ENCODE measurements at regions not wholly inside any gene's neighbourhood (a gene's known extent, or its start where the extent isn't known, plus 50 kb on each side); places are given as distances from the start of the nearest gene placed in this dataset.

- H3K36me3 ChIP-seq (ENCODE audit: control insufficient read depth in 2 of 2, insufficient read depth in 2 of 2, low read length in 1 of 2): no peaks in the 10 kb centered on the region
- no peaks in the 10 kb centered on the region for H3K4me1 ChIP-seq (ENCODE audit: control insufficient read depth in 2 of 2, insufficient read depth in 2 of 2, low read length in 1 of 2)
- WGBS, 2 donors: 55 to 68% methylated on average over 3 of the region's 3 CpGs
- no peak overlapping the region for H3K27ac ChIP-seq (ENCODE audit: low read depth in 2 of 2, low read length in 1 of 2)
- no peak overlapping the region for H3K4me3 ChIP-seq (ENCODE audit: low read depth in 1 of 2, low read length in 2 of 2)
- no peaks in the 10 kb centered on the region for H3K27me3 ChIP-seq (ENCODE audit: control insufficient read depth in 1 of 2, insufficient read depth in 2 of 2, low read length in 2 of 2)
- H3K9me3 ChIP-seq (ENCODE audit: control insufficient read depth in 2 of 2, insufficient read depth in 1 of 2, low read depth in 1 of 2, low read length in 1 of 2): no peaks in the 10 kb centered on the region
Measured at GRCh38 chr3:118713502-118714207, 321.0 kb downstream of the IGSF11 start.

- H3K4me1 ChIP-seq (ENCODE audit: control insufficient read depth in 2 of 2, insufficient read depth in 2 of 2, low read length in 1 of 2): no peaks in the 10 kb centered on the region
- H3K27me3 ChIP-seq (ENCODE audit: control insufficient read depth in 1 of 2, insufficient read depth in 2 of 2, low read length in 2 of 2): no peaks in the 10 kb centered on the region
- H3K27ac ChIP-seq (ENCODE audit: low read depth in 2 of 2, low read length in 1 of 2): no peak overlapping the region
- 94 to 97% methylated on average over 2 of the region's 2 CpGs for WGBS, 2 donors
- no peaks in the 10 kb centered on the region for H3K9me3 ChIP-seq (ENCODE audit: control insufficient read depth in 2 of 2, insufficient read depth in 1 of 2, low read depth in 1 of 2, low read length in 1 of 2)
- no peak overlapping the region for H3K4me3 ChIP-seq (ENCODE audit: low read depth in 1 of 2, low read length in 2 of 2)
- H3K36me3 ChIP-seq (ENCODE audit: control insufficient read depth in 2 of 2, insufficient read depth in 2 of 2, low read length in 1 of 2): no peaks in the 10 kb centered on the region
Measured at GRCh38 chr3:118714800-118715199, 319.8 kb downstream of the IGSF11 start.

- no peaks in the 10 kb centered on the region for H3K9me3 ChIP-seq (ENCODE audit: control insufficient read depth in 2 of 2, insufficient read depth in 1 of 2, low read depth in 1 of 2, low read length in 1 of 2)
- no peaks in the 10 kb centered on the region for H3K4me1 ChIP-seq (ENCODE audit: control insufficient read depth in 2 of 2, insufficient read depth in 2 of 2, low read length in 1 of 2)
- H3K27me3 ChIP-seq (ENCODE audit: control insufficient read depth in 1 of 2, insufficient read depth in 2 of 2, low read length in 2 of 2): no peaks in the 10 kb centered on the region
- no peak overlapping the region for H3K4me3 ChIP-seq (ENCODE audit: low read depth in 1 of 2, low read length in 2 of 2)
- no peaks in the 10 kb centered on the region for H3K36me3 ChIP-seq (ENCODE audit: control insufficient read depth in 2 of 2, insufficient read depth in 2 of 2, low read length in 1 of 2)
- WGBS, 2 donors: 70 to 84% methylated on average over 3 of the region's 3 CpGs
- H3K27ac ChIP-seq (ENCODE audit: low read depth in 2 of 2, low read length in 1 of 2): no peak overlapping the region
Measured at GRCh38 chr3:118729546-118729945, 305.1 kb downstream of the IGSF11 start.

GRCh38 chr3:118734664-118735063 is 300.0 kb downstream of the IGSF11 start:
- WGBS, 2 donors: 73 to 81% methylated on average over 2 of the region's 2 CpGs

GRCh38 chr3:118736107-118736506 is 298.5 kb downstream of the IGSF11 start:
- Histone ChIP-seq H3K9me3 (ENCODE audit: control insufficient read depth in 2 of 2, insufficient read depth in 1 of 2, low read depth in 1 of 2, low read length in 1 of 2) (no peaks in the 10 kb centered on the region), H3K4me1 (ENCODE audit: control insufficient read depth in 2 of 2, insufficient read depth in 2 of 2, low read length in 1 of 2) (no peaks in the 10 kb centered on the region), H3K27ac (ENCODE audit: low read depth in 2 of 2, low read length in 1 of 2) (no peak overlapping the region), H3K27me3 (ENCODE audit: control insufficient read depth in 1 of 2, insufficient read depth in 2 of 2, low read length in 2 of 2) (no peaks in the 10 kb centered on the region), H3K36me3 (ENCODE audit: control insufficient read depth in 2 of 2, insufficient read depth in 2 of 2, low read length in 1 of 2) (no peaks in the 10 kb centered on the region), H3K4me3 (ENCODE audit: low read depth in 1 of 2, low read length in 2 of 2) (no peak overlapping the region)
- WGBS, 2 donors: 85 to 92% methylated on average over 2 of the region's 2 CpGs

More at GRCh38 chr3:118734664-118735063, 300.0 kb downstream of the IGSF11 start:
- no peak overlapping the region for H3K27ac ChIP-seq (ENCODE audit: low read depth in 2 of 2, low read length in 1 of 2)
- no peaks in the 10 kb centered on the region for H3K36me3 ChIP-seq (ENCODE audit: control insufficient read depth in 2 of 2, insufficient read depth in 2 of 2, low read length in 1 of 2)
- H3K4me3 ChIP-seq (ENCODE audit: low read depth in 1 of 2, low read length in 2 of 2): no peak overlapping the region
- no peaks in the 10 kb centered on the region for H3K27me3 ChIP-seq (ENCODE audit: control insufficient read depth in 1 of 2, insufficient read depth in 2 of 2, low read length in 2 of 2)
- no peaks in the 10 kb centered on the region for H3K4me1 ChIP-seq (ENCODE audit: control insufficient read depth in 2 of 2, insufficient read depth in 2 of 2, low read length in 1 of 2)
- H3K9me3 ChIP-seq (ENCODE audit: control insufficient read depth in 2 of 2, insufficient read depth in 1 of 2, low read depth in 1 of 2, low read length in 1 of 2): no peaks in the 10 kb centered on the region

DNA sequence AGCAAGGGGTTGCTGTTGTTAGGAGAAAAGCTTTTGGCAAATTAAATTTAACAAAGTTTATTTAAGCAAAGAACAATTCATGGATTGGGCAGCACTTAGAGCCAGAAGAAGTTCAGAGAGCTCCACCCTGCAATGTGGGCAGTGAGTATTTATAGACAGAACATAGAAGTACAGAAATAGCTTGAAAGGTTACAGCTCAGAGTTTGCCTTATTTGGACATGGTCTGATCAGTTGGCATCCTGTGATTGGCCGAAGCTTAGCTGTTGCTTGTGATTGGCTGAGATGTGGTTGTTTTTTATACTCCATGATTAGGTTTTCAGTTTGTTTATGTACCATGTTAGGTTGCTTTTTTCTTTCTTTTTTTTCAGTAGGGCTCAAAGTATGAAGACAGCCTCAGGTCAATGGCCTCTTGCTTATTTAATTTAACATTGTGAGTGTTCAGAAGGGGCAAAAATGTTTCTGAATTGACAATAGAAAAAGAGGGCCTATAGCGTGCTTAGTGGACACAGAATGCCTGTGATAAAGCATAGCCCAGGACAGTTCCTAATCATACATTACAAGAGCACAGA is 293.8 kb downstream of the IGSF11 start:
- H3K4me1 ChIP-seq (ENCODE audit: control insufficient read depth in 2 of 2, insufficient read depth in 2 of 2, low read length in 1 of 2): no peaks in the 10 kb centered on the region
- no peaks in the 10 kb centered on the region for H3K9me3 ChIP-seq (ENCODE audit: control insufficient read depth in 2 of 2, insufficient read depth in 1 of 2, low read depth in 1 of 2, low read length in 1 of 2)
- H3K27ac ChIP-seq (ENCODE audit: low read depth in 2 of 2, low read length in 1 of 2): no peak overlapping the region
- H3K4me3 ChIP-seq (ENCODE audit: low read depth in 1 of 2, low read length in 2 of 2): no peak overlapping the region
- WGBS, 2 donors: 86 to 89% methylated on average over 2 of the region's 2 CpGs
- no peaks in the 10 kb centered on the region for H3K27me3 ChIP-seq (ENCODE audit: control insufficient read depth in 1 of 2, insufficient read depth in 2 of 2, low read length in 2 of 2)
- H3K36me3 ChIP-seq (ENCODE audit: control insufficient read depth in 2 of 2, insufficient read depth in 2 of 2, low read length in 1 of 2): no peaks in the 10 kb centered on the region

- 77 to 83% methylated on average over 2 of the region's 2 CpGs for WGBS, 2 donors
- no peak overlapping the region for H3K27ac ChIP-seq (ENCODE audit: low read depth in 2 of 2, low read length in 1 of 2)
- no peak overlapping the region for H3K4me3 ChIP-seq (ENCODE audit: low read depth in 1 of 2, low read length in 2 of 2)
- no peaks in the 10 kb centered on the region for H3K9me3 ChIP-seq (ENCODE audit: control insufficient read depth in 2 of 2, insufficient read depth in 1 of 2, low read depth in 1 of 2, low read length in 1 of 2)
- H3K4me1 ChIP-seq (ENCODE audit: control insufficient read depth in 2 of 2, insufficient read depth in 2 of 2, low read length in 1 of 2): no peaks in the 10 kb centered on the region
- no peaks in the 10 kb centered on the region for H3K36me3 ChIP-seq (ENCODE audit: control insufficient read depth in 2 of 2, insufficient read depth in 2 of 2, low read length in 1 of 2)
- H3K27me3 ChIP-seq (ENCODE audit: control insufficient read depth in 1 of 2, insufficient read depth in 2 of 2, low read length in 2 of 2): no peaks in the 10 kb centered on the region
Measured at GRCh38 chr3:118742760-118743159, 291.9 kb downstream of the IGSF11 start.

DNA sequence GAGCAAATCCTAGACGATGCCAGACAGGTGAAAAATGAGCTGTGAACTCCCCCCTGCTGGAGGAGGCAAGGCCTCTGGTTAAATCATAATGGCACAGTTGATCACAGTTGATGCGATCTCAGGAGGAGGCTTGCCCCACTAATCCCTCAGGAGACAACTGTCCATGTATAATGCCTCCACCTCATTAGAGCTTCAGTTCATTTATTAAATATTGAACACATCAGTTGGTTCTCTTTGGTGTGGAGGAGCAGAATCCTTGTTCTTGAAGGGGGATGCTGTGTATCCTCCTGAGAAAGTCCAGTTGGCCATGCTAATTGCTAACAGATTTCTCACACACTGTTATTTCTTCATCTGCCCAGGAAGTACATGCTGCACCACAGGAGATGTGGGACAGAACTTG is 290.5 kb downstream of the IGSF11 start:
- Histone ChIP-seq H3K27ac (ENCODE audit: low read depth in 2 of 2, low read length in 1 of 2) (no peak overlapping the region), H3K27me3 (ENCODE audit: control insufficient read depth in 1 of 2, insufficient read depth in 2 of 2, low read length in 2 of 2) (no peaks in the 10 kb centered on the region), H3K4me1 (ENCODE audit: control insufficient read depth in 2 of 2, insufficient read depth in 2 of 2, low read length in 1 of 2) (no peaks in the 10 kb centered on the region), H3K9me3 (ENCODE audit: control insufficient read depth in 2 of 2, insufficient read depth in 1 of 2, low read depth in 1 of 2, low read length in 1 of 2) (no peaks in the 10 kb centered on the region), H3K36me3 (ENCODE audit: control insufficient read depth in 2 of 2, insufficient read depth in 2 of 2, low read length in 1 of 2) (no peaks in the 10 kb centered on the region), H3K4me3 (ENCODE audit: low read depth in 1 of 2, low read length in 2 of 2) (no peak overlapping the region)
- 70 to 73% methylated on average over 2 of the region's 2 CpGs for WGBS, 2 donors

- WGBS, 2 donors: 53 to 58% methylated on average over 7 of the region's 7 CpGs
- no peaks in the 10 kb centered on the region for H3K36me3 ChIP-seq (ENCODE audit: control insufficient read depth in 2 of 2, insufficient read depth in 2 of 2, low read length in 1 of 2)
- no peaks in the 10 kb centered on the region for H3K9me3 ChIP-seq (ENCODE audit: control insufficient read depth in 2 of 2, insufficient read depth in 1 of 2, low read depth in 1 of 2, low read length in 1 of 2)
- no peaks in the 10 kb centered on the region for H3K27me3 ChIP-seq (ENCODE audit: control insufficient read depth in 1 of 2, insufficient read depth in 2 of 2, low read length in 2 of 2)
- no peak overlapping the region for H3K27ac ChIP-seq (ENCODE audit: low read depth in 2 of 2, low read length in 1 of 2)
- no peak overlapping the region for H3K4me3 ChIP-seq (ENCODE audit: low read depth in 1 of 2, low read length in 2 of 2)
- no peaks in the 10 kb centered on the region for H3K4me1 ChIP-seq (ENCODE audit: control insufficient read depth in 2 of 2, insufficient read depth in 2 of 2, low read length in 1 of 2)
Measured at GRCh38 chr3:118754406-118755252, 280.0 kb downstream of the IGSF11 start.

All from esophagus (tissue), 2 donors.